Endodermal cell (in vitro differentiated cells): ENCODE measurements at regions not wholly inside any gene's neighbourhood (a gene's known extent, or its start where the extent isn't known, plus 50 kb on each side); places are given as distances from the start of the nearest gene placed in this dataset.

Source experiments
- DNase-seq: peaks from one replicate; pipeline ENCODE4 v3.0.0-alpha.2; 2017
- H3K27ac ChIP-seq: 2 replicates; pipeline ENCODE4 v1.5.1; 2013; ENCODE audit warnings: mild to moderate bottlenecking, low read depth, low read length, moderate library complexity
- H3K27me3 ChIP-seq: 2 replicates; pipeline ENCODE4 v1.6.1; 2013; ENCODE audit warnings: mild to moderate bottlenecking, low read length, moderate library complexity; ENCODE audit not compliant: insufficient read depth, control insufficient read depth, poor library complexity, severe bottlenecking
- H3K36me3 ChIP-seq: 2 replicates; pipeline ENCODE4 v1.7.0; 2013; ENCODE audit warnings: mild to moderate bottlenecking, low read length, moderate library complexity; ENCODE audit not compliant: control insufficient read depth, insufficient read depth
- H3K4me1 ChIP-seq: one replicate; pipeline ENCODE4 v1.7.0; 2013; ENCODE audit warnings: low read length; ENCODE audit not compliant: control insufficient read depth, insufficient read depth
- H3K4me3 ChIP-seq: 2 replicates; pipeline ENCODE4 v1.5.1; 2013; ENCODE audit warnings: mild to moderate bottlenecking, low read length, moderate library complexity
- H3K9ac ChIP-seq: 2 replicates; pipeline ENCODE4 v1.6.1; 2013; ENCODE audit warnings: mild to moderate bottlenecking, low read length, moderate library complexity; ENCODE audit not compliant: poor library complexity, severe bottlenecking; ENCODE audit errors: extremely low read depth
- H3K9me3 ChIP-seq: 2 replicates; pipeline ENCODE4 v1.6.1; 2013; ENCODE audit warnings: mild to moderate bottlenecking, low read length, moderate library complexity; ENCODE audit not compliant: control insufficient read depth
- H3K27ac Mint-ChIP-seq: 2 replicates; pipeline ENCODE4 v1.8.0; 2020; ENCODE audit warnings: mixed read lengths
- H3K27me3 Mint-ChIP-seq: 2 replicates; pipeline ENCODE4 v1.8.0; 2021; ENCODE audit warnings: mild to moderate bottlenecking, mixed read lengths; ENCODE audit not compliant: insufficient read depth
- H3K36me3 Mint-ChIP-seq: 2 replicates; pipeline ENCODE4 v1.8.0; 2020; ENCODE audit warnings: low read depth, mixed read lengths
- H3K4me1 Mint-ChIP-seq: 2 replicates; pipeline ENCODE4 v1.8.0; 2020; ENCODE audit warnings: mixed read lengths
- H3K4me3 Mint-ChIP-seq: 2 replicates; pipeline ENCODE4 v1.8.0; 2020; ENCODE audit warnings: mild to moderate bottlenecking, moderate library complexity, mixed read lengths
- H3K9me3 Mint-ChIP-seq: 2 replicates; pipeline ENCODE4 v1.8.0; 2020; ENCODE audit warnings: mild to moderate bottlenecking, mixed read lengths
- CTCF ChIP-seq: fragments of 200-600 bp; sonication (generic); conservative IDR thresholded peaks from 2 replicates; pipeline ENCODE4 v1.5.0; 2021; ENCODE audit warnings: antibody characterized with exemption, mild to moderate bottlenecking
- WGBS, 2 experiments: methylation state at CpG; one replicate each; pipeline versions ENCODE4 v1.1.5 to v1.1.7; 2013; ENCODE audit warnings: missing lambda C conversion rate in 2 of 2, mixed read lengths in 1 of 2; ENCODE audit not compliant: insufficient coverage in 1 of 2, insufficient read length in 1 of 2; 5-methylcytosine and 5-hydroxymethylcytosine counted together

GRCh38 chr7:13037216-13037615 is 349.8 kb downstream of the ARL4A start:
- H3K36me3 Mint-ChIP-seq = peaks cover 11% of the 10 kb centered on the region
- H3K36me3 ChIP-seq = no peaks in the 10 kb centered on the region

GRCh38 chr7:13041368-13041988 is 354.0 kb downstream of the ARL4A start:
- Mint-ChIP-seq H3K4me3 (no peak overlapping the region), H3K27ac (no peak overlapping the region), H3K36me3 (peaks cover 2% of the 10 kb centered on the region), H3K27me3 (no peaks in the 10 kb centered on the region), H3K9me3 (peaks cover 2% of the 10 kb centered on the region), H3K4me1 (peaks cover 8% of the 10 kb centered on the region)
- Histone ChIP-seq H3K36me3 (no peaks in the 10 kb centered on the region), H3K9me3 (peaks cover 3% of the 10 kb centered on the region), H3K27me3 (no peaks in the 10 kb centered on the region), H3K9ac (no peak overlapping the region), H3K4me1 (no peaks in the 10 kb centered on the region), H3K27ac (no peak overlapping the region), H3K4me3 (no peak overlapping the region)
- 95 to 99% methylated on average over 7 to 12 of the region's 13 CpGs for WGBS, 2 experiments
- DNase-seq = no peak
- TF ChIP-seq CTCF = no peak

More at GRCh38 chr7:13037216-13037615, 349.8 kb downstream of the ARL4A start:
- peaks cover 20% of the 10 kb centered on the region for H3K9me3 ChIP-seq
- H3K9ac ChIP-seq = no peak overlapping the region
- no peak for DNase-seq
- H3K27me3 Mint-ChIP-seq = no peaks in the 10 kb centered on the region
- H3K27me3 ChIP-seq = no peaks in the 10 kb centered on the region
- no peak overlapping the region for H3K27ac Mint-ChIP-seq
- no peak overlapping the region for H3K4me3 ChIP-seq
- no peak overlapping the region for H3K4me3 Mint-ChIP-seq
- no peak for TF ChIP-seq CTCF
- H3K27ac ChIP-seq = no peak overlapping the region
- peaks cover 18% of the 10 kb centered on the region for H3K4me1 Mint-ChIP-seq
- 60% methylated on average over 1 of the region's 1 CpG; no CpG with 5 or more reads in 1 of the 2 experiments for WGBS, 2 experiments
- peaks cover 12% of the 10 kb centered on the region for H3K9me3 Mint-ChIP-seq
- no peaks in the 10 kb centered on the region for H3K4me1 ChIP-seq

- H3K9ac ChIP-seq = no peak overlapping the region
- Mint-ChIP-seq H3K36me3 (no peaks in the 10 kb centered on the region), H3K9me3 (no peaks in the 10 kb centered on the region), H3K4me3 (no peak overlapping the region), H3K4me1 (peaks cover 12% of the 10 kb centered on the region), H3K27ac (no peak overlapping the region), H3K27me3 (no peaks in the 10 kb centered on the region)
- H3K27ac ChIP-seq = no peak overlapping the region
- H3K9me3 ChIP-seq = no peaks in the 10 kb centered on the region
- DNase-seq = no peak
- no peaks in the 10 kb centered on the region for H3K36me3 ChIP-seq
- TF ChIP-seq CTCF = no peak
- no peaks in the 10 kb centered on the region for H3K27me3 ChIP-seq
- no peaks in the 10 kb centered on the region for H3K4me1 ChIP-seq
- H3K4me3 ChIP-seq = no peak overlapping the region
Observed at GRCh38 chr7:13042605-13043236, 355.3 kb downstream of the ARL4A start.
